A204.1 (cell line): ENCODE measurements at regions not wholly inside any gene's neighbourhood (a gene's known extent, or its start where the extent isn't known, plus 50 kb on each side); places are given as distances from the start of the nearest gene placed in this dataset.
"Not testable (repeated sequence)": the region's sequence is repeated elsewhere in the genome, so short reads cannot be mapped to it uniquely, and the experiment has no call there.

Source experiments
- FAIRE-seq: peaks from 2 replicates; lab custom pipeline; 2012; peaks lifted over from hg19 to GRCh38; lab: Jason Lieb, UNC

DNA sequence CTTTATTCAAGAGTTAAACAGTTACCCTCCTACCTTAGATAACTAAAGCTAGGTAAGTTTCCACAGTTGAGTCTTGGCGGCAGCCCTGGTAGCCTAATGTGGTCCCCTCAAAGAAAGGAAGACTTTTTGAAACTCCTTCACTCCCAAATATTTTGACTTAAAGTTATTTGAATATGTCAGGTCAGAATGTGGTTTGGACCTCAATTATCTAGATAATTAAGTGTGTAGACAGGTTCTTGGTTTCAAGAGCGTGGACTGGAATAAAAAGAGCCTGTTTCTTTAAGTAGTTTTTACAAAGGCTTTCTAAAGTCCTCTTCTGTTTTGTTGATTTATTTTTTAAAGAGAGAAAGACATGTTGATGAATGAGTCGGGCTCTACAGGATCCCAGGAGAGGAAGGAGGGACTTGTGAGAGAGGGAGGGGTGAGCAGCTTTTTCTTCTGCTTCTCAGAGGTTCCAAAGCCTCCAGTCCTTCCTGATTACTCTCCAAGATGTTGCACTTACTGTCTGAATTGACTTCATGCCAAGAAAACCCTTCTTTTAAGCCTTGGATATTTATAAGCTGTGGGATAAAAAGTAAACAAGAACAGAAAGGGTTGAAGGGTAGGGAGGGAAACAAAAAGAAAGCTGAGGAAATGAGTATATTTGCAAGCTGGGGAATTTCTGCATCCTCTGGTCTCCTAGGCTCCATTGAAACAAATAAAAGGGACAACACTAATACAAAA is 457.4 kb downstream of the IGSF11 start:
- FAIRE-seq, result no peak

DNA sequence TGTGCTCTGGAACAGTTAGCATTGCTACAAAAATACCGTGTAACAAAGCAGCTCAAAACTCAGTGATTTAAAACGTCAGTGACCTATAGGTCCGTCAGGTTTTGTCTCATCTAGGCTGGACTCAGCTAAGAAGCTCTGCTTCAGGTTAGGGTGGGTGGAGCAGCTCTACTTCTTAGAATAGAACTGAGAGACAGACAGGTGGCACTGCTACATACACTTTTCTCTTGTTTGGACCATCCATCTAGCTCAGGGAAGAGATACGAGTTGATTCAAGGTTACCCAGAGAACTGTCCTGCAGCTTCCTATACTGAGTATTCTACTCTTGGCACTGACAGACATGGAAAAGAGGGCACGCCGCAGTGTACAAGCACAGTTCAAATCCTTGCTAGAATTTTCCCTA is 456.1 kb downstream of the IGSF11 start:
- no peak for FAIRE-seq

DNA sequence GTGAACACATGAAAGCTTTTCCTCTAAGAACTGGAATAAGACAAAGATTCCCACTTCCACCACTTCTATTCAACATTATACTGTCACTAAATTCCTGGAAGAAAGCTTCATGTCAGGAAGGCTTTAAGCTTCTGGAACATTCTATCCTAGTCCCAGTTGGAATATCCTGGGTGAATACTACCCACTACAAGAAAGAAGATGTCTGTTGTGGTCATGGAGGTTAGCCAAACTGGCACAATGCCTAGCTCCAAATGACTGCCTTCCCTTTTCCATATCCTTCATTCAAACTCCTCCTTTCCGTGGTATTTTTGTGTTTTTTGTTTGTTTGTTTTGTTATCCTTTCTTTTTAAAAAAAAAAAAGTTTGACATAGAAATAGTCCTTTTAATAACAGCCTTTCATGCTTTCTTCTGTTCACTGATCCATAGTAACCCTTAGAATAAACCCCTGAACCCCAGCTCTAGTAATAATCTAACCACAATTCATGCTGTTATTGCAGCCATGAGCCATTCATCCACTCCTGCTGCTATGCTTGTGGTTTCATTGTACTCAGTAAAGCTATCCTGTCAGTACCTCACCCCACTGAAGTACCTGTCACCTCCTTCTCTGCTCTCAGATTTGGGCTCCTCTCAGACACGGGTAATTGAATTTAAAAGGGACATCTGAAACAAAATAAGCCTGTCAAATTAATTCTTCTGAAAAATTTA is 447.5 kb downstream of the IGSF11 start:
- FAIRE-seq, result no peak

DNA sequence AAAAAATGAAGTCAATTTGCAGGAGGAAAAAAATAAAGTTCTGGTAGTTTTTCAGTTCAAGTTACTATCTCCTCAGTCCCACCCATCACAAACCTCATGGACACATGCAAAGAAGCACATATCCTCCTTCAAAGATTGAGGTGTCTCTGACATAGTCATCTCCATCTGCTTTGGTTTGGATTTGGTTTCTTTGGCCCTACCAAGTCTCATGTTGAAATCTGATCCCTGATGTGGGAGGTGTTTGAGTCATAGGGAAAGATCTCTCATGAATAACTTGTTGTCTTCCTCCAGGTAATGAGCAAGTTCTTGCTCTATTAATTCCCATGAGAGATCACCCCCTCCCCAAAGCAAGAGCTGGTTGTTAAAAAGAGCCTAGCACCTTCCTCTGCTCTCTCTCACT is 446.8 kb downstream of the IGSF11 start:
- no peak for FAIRE-seq

DNA sequence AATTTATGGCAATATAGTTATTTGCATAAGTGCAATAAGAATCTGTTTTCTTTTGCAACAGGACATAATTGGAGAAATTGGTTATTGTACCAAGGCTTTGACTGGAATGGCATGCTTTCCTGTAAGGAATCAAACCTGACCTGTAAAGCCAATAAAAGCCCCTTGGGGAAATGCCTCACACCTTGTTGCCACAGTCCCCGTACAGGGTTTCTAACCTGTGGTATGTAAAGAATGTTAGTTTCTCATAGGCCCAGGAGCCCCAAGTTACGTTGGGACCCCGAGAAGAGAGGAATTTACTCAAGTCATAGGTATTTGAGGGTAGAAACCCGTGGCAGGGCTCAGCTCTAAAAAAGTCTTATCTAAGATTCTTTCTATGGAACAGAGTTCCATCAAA is 441.4 kb downstream of the IGSF11 start:
- FAIRE-seq, result no peak

DNA sequence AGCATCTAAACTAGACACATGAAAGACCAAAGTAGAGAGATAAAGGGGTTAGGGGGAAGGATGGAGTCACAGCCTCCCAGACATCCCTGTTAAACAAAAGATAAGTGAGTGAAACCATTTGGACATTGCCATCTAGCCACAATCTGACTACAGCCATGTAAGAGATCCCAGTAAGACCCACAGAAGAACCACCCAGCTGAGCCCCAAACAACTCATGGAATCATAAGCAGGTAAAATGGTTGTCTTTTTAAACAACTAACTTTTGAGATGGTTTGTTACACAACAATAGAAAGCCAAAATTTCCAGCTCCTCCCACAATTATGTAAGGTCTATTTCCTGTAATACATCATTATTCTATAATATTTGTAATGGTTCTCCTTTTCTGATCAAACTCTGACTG is 437.5 kb downstream of the IGSF11 start:
- no peak for FAIRE-seq

DNA sequence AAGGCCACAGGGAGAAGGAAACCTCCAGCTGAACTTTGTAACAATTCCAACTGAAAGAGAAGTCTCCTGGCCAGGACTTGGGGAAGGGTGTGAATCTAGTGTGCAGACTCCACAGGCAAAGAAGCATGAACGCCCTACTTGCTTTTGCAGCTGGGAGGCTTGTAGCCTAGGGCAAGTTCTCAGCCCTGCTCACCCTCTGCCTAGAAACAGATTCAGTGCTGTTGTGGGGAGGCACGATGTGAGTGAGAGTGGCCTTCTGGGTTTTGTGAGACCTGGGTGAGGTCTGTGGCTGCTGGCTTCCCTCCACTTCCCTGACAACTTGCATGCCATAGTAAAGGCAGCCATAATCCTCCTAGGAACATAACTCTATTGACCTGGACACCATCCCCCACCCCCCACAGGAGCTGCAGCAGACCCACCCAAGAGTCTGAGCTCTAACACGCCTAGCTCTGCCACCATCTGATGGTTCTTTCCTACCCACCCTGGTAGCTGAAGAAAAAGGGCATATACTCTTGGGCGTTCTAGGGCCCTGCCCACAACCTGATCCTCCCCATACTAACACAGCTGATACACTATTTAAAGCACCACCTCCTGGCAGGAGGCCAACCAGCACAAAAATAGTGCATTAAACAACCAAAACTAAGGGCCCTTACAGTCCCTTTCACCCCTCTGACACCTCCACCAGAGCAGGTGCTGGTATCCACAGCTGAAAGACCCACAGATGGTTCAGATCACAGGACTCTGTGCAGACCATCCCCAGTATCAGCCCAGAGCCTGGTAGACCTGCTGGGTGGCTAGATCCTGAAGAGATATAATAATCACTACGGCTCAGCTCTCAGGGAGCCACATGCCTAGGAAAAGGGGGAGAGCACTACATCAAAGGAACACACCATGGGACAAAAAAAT is 426.5 kb downstream of the IGSF11 start:
- FAIRE-seq, result no peak

DNA sequence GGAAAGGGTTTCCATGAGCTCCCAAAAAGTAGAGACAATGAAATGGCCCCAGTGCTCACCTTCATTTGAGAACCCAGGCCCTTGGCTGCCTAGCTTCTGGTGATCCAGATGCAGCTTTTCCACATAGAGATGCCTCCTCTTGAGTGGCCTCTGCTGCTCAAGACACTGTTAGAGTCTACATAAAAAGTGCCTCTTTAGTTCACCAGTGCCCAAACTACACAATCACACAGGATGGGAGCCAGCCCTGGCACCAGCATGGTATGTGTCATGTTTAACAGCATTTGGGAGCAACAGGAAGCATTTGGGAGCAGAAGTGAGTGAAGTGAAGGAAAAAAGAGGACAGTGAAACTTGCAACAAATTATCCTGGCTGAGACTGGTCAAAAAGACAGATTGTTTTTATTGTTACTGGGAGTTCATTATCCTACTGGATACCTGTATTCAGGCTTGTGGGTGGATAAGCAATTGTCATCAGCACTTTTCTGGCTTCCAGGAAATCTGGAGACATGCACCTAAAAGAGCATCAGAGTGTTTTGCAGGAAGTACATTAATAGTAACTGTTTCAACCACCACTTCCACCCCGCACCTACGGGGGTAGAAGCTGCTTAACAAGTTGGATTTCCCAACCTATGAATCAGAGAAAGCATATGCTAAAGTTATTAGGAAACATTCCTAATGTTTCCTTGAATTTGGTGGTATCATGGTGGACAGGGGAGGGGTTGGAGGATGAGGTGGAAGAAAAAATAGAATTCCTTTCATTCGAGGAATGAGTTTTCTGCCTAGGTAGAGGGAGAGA is 416.2 kb downstream of the IGSF11 start:
- no peak for FAIRE-seq

DNA sequence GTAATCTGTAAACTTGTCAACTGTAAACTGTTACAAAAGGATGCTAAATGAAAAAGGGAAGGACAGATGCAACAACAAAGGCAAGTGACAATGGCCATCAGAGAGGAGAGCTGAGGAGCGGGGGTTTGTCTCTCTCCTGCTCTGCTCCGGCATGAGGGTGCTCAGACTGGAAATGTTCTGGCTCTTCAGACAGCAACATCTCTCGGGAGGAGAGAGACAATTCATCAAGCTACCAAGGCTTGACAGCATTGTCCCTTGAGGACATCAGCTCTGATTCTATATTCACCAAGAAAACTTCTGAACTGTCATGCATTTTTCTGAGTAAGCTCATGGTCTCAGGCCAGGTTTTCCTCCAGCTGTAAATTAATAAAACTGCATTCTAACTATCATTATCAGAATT is 408.2 kb downstream of the IGSF11 start:
- FAIRE-seq, result no peak

DNA sequence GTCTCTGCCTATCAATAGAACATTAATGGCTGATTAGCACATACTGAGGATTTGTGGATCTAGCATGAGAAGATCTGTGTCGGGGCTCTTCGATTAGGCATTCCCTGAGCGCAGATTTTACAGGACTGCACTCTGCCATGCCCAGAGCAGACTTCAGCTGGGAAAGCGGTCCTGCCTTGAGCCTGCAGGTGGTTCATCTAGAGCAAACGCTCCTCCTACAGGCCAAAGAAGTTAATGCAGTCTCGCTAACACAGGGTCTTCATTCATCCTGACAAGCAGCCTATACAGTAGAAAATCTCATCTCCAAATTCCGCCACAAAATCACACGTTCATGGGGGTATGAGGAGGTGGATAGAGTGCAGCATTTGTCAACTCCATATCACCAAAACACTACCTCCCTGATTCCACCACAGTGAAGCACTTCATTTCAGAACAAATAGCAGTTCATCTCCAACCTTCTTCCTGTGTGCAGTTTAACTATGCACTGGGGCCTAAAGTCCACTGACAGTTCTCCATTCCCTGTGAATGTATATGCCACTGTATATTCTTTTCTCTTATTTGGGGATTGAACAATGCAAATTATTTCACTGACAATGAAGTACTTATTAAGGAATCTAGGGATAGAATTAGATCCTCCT is 405.8 kb downstream of the IGSF11 start:
- FAIRE-seq, result peak; percentile 11

DNA sequence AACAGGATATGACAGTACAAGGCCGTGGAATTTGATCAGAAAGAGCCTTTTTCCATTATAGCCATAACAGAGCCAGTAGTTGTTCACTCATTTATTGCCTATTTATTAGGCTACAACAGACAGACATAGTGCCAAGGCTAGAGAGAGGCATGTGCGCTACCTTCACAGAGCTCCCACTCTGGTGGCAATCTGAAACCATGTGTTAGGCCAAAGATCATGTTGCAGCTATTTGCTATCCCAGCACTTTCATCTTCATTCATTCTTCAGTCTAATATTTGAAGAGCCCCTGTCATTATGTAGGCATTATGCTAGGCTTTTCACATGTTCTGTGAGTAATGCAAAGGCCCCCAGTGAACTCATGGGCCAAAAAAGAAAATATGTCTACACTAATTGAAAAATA is 404.8 kb downstream of the IGSF11 start:
- FAIRE-seq, result no peak

DNA sequence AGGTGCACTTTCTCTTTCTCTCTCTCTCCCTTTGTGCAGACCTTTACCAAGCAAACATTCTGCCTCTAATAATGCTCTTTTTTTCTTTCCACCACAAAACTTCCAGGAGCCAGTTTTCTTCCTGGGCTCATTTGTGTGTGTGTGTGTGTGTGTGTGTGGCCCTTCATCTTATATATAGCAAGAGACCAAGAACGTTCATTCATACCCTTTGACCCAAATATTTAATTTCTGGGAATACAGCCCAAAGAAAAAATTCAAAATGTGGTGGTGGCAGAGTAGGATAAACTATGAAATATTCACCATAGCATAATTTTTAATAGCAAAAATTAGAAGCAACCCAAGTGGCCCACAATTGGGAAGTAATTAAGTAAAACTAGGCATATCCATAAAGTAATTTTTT is 398.9 kb downstream of the IGSF11 start:
- no peak for FAIRE-seq

DNA sequence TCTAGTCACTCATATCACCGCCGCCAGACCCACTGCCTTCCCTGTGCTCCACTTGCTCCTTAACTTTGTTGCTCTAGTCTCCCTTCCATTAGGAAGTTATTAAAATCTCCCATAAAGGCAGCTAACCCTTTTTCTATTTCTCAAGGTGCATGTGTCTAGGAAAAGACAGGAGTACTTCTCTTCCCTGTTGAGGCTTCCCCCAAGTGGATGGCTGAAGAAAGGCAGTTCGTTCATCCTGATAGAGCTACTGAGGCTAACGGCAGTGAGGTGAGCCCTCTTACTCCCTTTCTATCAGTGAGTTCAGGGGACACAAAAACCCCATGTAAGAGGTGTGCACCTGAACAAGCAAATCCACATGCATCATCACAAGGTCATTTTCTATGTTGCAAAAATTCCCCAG is 397.8 kb downstream of the IGSF11 start:
- FAIRE-seq, result no peak

DNA sequence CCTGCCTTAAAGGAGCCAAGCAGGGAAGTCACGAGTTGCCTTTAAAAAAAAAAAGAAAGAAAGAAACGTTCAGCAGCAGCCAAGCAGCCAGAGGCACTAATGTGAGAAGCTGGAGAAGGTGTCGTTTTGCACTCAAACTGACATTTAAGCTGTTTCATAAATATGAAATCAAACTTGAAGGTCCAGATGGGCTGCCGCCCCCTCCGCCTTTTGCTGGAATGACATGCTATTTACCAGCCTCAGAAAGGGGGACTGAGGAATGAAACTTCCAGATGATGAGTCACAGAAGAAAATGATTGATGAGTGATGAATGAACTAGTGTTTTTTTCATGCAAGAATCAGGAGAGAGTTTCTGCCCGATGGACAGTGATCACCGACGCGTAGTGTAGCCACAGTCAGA is 396.8 kb downstream of the IGSF11 start:
- FAIRE-seq, result no peak

DNA sequence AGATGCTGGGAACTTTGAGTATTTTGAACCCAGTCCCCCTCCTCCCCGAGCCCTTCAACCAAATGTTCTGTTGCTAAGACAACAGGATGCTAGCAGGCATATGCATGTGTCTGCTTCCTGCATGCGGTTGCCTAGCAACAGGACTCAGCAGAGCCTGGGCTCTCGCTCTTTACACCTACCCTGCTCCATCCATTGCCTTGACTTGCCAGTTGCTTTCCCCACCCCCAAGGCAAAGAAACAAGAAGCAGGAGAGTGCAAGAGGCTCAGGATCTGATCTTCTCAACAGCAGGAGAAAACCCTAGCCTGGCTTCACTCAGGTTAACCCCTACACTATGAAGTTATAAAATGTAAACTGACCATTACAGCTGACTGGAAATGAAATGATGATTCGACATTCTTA is 393.0 kb downstream of the IGSF11 start:
- no peak for FAIRE-seq

DNA sequence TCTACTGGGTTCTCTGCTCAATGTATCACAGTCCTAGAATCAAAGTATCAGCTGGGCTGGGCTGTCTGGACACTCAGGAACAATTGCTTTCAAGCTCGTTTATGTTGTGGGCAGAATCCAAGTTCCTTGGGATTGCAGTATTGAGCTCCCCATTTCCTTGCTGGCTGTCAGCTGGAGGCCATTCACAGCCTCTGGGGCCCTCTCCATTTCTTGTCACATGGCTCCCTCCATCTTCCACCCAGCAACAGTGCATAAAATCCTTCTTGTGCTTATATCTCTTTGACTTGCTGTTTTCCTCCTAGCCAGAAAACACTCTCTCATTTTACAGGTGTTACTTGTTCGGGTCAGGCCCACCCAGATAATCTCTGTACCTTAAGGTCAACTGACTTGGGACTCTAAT is 363.5 kb downstream of the IGSF11 start:
- no peak for FAIRE-seq

DNA sequence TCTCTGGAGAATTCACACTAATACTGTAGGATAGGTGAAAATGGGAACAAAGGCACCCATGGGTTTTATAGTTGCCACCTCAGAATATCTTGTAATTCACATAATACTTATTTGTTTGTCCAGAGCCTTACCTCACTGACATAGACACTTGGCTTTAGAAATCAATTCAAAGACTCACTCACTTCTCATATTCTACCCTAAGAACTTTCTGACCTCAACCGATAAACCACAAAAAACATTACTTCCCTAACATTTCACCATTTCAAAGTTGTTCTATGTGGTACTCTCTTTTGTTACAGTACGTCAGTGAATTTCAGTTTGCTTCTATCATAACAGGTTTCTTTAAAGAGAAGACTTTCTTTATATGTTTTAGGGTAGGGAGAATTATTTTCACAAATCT is 359.3 kb downstream of the IGSF11 start:
- FAIRE-seq, result no peak

DNA sequence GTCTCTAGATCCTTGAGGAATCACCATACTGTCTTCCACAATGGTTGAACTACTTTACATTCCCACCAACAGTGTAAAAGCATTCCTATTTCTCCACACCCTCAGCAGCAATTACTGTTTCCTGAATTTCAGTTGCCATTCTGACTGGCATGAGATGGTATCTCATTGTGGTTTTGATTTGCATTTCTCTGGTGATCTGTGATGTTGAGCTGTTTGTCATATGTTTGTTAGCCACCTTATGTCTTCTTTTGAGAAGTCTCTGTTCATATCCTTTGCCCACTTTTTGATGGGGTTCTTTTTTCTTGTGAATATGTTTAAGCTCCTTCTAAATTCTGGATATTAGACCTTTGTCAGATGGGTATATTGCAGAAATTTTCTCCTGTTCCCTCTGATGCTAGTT is 356.0 kb downstream of the IGSF11 start:
- FAIRE-seq, result not testable (repeated sequence)

DNA sequence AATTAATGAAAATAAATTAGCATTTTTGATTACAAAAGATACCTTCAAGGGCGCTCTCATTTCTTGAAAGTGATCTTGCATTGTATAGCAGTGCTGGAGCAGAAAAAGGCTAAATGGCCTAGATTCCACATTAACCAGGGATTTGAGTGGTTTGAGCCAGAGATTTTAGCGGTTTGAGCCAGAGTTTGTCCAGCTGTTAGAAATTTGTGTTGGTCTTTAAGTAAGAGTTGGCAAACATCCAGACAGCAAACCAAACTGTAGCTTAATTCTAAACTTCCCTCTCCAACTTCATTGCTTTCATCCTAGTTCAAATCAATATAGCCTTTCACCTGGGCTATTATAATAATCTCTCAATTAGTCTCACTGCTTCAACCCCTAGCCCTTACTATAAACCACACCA is 351.7 kb downstream of the IGSF11 start:
- FAIRE-seq, result no peak

DNA sequence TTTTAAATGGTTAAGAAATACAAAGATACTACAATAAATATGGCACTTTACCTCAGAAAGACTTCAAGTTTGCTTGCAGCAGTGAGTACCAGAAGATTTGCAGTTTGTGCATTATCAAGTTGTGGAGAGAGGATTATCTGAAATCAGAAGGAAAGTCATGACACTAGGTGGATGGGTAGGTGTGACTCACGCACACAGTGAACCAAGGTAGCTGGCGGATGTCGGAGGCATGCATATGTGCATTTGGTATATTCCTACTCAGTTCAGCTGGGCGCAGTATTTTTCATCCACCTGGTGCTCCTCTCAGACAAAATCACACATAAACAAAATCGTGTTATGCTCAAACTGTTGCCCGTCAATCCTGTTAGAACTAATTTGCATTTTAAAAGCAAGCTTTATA is 351.0 kb downstream of the IGSF11 start:
- FAIRE-seq, result no peak

DNA sequence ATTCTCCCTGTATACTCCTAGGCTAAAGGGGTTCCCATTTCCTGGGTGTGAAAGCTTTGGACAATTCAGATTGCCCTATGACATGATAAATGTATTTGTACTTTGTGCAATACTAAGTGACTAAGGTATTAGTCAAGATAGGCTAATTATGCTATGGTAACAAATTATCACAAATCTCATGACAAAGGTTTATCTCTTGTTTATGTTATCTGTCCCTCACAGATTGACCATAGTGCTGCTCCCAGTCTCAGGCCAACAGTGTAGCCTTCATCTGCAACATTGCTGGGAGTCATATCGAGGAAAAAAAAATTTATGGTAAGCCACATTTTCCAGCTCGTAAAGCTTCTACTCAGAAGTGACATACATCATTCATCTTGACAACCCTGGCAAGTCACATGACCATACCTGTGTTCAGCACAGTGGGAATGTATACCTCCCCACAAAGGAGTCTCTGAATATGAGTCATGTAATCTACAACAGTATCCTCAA is 346.2 kb downstream of the IGSF11 start:
- no peak for FAIRE-seq

DNA sequence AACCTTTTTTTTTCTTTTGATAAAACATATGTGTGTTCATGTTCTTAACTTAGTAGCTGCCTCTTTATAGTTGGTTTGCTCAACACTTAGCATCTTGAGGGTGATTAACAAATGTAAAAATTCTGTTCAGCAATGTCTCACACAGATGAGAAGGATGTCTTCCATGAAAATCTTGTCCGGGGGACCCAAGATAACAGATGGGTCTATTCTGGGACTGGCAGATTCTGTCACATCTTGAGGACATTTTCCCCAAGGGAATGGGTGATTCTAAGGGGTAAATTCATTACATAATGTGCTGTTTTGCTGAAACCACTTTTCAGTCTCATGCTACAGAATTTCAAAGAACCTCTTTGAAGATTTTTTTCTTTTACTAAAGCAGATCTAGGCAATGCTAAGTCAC is 342.2 kb downstream of the IGSF11 start:
- no peak for FAIRE-seq
